Germinal center (tissue), 1 donor: ENCODE measurements at regions not wholly inside any gene's neighbourhood (a gene's known extent, or its start where the extent isn't known, plus 50 kb on each side); places are given as distances from the start of the nearest gene placed in this dataset.

Experiments
- DNase-seq: peaks from one replicate; pipeline ENCODE4 v3.0.0; 2012; ENCODE audit warnings: mixed read lengths, low spot score

DNA sequence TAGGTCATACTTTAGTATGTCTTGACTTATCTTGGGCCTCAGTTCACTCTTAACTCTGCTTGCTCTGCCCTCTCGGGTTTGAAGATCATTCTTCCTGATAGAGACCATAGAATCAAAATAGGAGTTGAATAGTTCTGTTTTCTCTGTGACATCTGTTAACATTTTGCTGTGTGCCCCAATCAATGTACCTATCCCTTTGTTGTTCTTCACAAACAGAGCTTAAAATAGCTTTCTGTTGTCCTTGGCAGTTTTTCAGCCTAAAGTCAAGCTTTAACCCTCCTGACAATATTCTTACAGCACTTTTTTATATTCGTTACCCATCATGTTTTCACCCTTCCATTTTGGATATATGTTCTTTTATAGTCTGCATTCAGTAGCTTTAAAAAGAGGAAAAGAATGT is 724.5 kb upstream of the FANCL start:
- DNase-seq, result no peak

DNA sequence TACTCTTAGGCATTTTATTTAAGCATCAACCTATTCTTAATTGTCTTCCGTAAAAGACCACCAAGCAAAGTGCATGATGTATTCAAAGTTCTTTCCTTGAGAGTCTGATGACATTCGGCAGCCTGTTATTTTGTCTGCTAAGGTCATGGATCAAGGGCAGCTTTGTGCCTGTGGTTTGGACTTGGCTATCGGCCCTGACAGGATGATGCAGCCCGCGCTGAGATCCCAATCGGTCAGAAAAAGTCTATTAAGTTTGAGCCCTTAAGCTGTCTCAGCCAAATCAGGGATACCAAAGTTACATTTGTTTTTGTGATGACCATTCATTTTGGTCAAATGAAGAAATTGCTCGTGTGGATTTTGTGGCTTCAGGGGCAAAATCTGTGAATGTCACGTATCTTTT is 718.9 kb upstream of the FANCL start:
- no peak for DNase-seq

DNA sequence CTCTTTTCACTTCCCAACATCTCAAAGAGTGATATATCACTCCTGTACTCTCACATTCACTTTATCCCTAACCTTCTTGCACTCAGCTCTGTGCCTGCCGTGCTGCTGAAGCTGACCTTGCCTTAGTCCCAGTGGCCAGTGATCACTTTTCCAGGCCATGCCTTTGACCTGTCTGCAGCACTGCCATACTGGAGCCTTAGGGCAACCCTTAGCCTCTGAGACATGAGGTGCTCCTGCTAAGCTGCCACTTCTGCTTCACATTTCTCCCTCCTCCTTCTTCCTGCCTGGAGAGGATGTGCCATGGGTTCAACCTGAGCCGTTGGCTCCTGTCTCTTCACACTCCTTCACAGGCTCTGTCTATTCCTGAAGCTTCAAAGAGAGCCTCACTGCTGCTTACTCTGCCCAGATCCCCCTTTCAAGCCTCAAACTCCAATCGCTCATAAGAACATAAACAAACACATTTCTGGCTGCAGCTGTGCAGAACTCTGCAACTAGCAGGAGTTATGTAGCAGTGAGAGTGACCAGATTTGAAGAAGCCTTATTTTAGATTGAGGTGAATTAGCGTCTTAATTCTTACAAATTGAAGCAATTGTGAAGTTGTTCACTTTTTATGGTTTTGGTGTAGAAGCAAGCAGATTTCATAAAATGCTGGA is 716.2 kb upstream of the FANCL start:
- no peak for DNase-seq

DNA sequence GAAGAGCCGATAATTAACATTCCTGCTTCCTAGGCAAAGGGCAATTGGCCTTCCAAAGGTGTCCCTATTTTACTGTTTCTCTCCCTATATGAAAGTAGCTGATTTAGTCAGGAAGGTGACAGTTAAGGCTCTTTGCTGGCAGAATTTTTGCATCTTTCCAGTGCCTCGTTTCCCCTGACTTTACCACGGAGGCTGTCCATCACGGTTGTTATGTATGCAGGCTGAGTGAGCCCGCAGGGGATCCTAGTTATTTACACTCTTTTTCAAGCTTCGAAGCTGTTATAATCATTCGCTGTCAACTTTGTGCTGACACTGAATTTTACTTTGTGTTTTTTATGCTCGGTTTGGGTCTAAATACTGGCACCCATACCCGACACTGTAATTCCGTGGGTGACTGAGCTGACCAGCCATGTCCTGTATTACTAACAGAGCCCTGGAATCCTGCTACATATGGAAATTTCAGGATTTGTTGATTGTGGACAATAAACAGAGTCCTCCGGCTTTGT is 713.8 kb upstream of the FANCL start:
- no peak for DNase-seq

DNA sequence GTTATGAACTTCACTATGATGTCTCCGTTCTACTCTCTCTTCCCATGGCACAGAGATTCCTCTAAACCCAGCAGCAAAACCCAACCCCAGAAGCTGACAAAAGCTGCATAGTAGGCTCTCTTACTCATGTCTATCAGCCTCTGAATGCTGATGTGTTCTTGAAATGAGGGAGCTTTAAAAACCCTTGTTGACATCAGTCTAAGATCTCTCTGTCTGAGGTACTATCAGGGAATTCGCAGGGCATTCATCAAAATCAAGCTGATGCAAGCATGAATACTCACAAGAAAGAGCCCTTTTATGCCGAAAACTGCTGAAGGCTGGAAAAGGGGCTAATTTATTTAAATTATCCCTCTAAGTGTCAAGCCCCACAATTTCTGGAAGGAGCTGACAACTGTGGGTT is 710.6 kb upstream of the FANCL start:
- no peak for DNase-seq

DNA sequence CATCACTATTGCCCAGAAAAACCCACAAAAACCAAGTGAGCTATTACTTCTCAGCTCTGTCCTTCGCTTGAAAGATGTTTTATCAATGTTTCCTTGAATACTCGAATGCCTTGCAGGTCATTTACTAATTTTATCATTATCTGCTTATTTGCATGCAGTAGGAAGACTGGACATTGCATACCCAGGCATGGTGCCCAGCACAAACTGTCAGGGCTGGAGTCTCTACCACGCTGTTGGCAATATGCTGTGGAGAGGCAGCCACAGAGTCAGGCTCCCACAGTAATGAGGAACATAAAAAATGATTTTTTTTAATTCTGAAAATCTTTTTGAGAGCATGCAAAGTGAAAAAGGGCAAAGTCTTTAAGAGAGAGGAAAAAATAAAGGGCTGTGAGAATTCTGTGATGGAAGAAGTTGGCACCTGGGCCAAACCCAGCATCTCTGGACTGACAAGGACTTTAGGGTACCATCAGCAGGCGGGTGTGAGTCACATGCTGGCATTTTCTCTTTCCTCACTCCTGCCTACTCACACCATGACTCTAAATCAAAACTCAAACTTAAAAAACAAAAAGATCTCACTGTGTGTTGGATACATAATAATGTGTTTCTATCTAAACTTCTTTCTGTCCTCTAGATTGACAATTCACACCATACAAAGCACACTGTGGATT is 709.8 kb upstream of the FANCL start:
- no peak for DNase-seq

DNA sequence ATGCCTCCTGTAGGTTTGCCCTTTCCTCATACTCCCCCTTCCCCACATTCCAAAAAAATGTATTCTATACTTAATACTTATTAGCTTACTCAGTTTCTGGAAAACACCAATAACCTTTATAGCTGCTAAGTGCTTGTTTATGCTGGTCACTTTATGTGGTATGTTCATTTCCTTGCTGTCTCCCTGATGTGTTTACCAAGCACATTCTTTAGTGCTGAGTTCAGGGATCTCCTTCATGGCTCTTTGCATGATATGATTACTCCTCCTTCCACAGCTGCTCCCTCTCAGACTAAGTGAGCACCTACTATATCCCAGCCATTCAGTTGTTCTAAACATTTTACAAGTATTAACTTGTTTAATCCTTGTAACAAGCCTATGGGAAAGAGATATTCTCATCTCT is 698.3 kb upstream of the FANCL start:
- no peak for DNase-seq

DNA sequence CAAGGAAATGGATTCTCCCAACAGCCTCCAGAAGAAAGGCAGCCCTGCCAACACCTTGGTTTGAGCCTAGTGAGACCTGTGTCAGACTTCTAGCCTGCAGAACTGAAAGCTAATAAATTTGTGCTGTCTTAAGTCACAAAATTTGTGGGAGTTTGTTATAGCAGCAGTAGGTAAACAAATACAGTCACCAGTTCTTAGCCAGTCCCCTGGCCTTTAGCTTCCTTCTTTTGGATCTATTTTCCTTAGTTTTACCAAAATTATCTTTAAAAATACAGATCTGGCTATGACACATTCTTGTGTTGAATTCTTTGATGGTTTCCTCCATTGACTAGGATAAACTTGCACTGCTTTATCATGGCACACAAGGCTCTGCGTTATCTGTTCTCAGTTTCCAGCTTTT is 697.9 kb upstream of the FANCL start:
- no peak for DNase-seq

DNA sequence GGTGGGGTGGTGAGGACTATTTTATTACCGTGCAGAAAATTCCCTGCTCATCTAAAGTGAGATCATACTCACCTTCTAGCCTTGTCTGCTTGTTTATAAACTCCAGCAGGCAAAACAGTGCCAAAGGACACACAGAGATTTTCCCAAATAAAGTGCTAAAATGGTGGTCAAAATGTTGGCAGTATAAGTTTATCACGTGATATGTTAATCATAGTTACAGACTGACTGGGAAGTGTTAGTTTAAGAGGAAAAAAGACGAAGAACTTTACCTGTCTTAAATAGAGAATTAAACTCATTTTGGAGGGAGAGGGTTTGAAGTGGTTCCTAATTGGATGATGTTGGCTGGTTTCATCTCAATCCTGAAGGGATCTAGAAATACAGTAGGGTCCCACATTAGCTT is 691.7 kb upstream of the FANCL start:
- no peak for DNase-seq

DNA sequence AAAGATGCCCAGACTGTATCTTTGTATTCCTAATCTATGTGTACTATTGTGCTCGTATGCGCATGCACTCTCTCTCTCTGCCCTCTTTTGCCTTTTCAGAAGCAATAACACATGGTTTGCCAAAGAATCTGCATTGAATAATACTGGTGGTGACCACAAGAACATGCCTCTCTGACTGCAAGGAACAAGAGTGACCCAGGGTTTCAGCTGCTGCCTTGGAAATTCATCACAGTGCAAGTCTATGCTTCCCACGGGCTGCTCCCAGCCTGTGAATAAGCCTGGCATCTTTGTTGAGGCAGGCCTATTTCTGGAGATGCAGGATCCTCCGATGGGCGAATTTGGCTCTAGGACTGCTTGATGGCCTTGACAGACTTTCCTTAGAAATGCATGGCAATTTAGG is 689.4 kb upstream of the FANCL start:
- no peak for DNase-seq

DNA sequence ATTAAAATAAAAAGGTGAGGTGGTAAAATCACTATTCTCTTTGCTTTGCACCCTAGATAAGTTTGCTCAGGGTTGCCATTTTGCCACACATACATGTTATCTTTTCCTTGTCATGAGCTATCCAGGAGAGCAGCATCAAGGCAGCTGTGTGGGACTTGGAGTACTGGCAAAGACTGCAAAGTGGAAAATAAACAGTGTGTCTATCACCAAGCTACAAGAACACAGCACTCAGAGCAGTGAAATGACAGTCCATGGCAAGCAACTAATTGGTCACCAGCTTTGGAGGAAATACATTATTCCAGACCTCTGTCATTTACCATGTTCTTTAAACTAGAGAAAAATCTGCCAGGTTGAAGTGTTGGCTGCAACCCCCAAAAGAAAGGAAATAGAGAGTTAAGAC is 687.8 kb upstream of the FANCL start:
- DNase-seq, result no peak

DNA sequence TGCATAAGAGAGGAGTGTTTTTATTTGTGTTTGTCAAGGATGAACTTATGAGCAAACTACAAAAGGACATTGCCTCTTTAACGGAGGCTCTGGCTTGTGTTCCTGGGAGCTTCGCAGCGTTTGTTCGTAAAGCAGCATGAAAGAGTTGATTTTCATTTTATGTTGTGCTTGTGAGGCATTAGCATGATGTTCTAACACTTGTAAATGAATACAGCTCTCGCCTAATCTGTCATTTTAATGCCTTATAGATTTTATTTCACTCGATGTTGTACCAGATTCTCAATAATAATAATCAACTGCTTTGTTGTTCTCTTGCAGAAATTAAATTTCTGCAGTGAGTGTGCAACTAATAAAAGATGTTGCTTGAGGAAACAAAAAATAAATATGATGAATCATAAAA is 687.3 kb upstream of the FANCL start:
- DNase-seq, result no peak

DNA sequence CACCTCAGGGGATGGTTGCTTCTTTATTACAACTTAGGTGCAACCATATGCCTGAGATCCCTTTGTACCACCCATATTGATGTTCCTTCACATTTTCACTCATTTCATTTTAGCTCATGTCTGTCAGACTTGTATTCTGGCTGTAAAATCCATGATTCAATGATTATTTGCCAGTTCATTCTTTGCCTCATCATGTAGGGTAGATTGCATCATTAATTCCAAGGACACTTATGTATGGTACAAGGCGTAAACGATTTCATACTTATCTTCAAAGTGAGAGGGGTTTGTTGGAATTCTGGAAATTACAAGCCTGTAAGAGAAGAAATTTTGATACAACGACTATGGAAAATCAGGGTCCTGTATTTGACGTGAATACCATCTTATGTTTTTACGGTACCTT is 685.0 kb upstream of the FANCL start:
- DNase-seq, result no peak

DNA sequence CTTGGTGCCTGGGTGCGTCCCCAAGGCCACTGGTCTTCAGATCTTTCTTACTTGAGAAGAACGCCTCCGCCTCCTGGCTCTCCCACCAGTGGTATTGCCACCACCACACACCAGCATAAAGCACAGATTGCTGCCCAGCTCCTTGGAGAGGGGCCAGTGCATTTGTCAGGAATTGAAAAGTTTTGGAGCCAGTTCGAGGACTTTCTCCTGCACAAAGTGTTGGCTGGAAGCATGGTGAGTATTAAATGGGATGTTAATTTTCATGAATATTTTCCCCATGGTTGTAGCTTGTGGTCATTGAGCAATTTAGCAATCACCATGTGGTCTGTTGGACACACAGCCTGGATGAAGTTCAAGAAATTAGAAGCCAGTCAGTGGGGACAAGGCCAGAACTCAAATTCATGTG is 684.6 kb upstream of the FANCL start:
- no peak for DNase-seq

DNA sequence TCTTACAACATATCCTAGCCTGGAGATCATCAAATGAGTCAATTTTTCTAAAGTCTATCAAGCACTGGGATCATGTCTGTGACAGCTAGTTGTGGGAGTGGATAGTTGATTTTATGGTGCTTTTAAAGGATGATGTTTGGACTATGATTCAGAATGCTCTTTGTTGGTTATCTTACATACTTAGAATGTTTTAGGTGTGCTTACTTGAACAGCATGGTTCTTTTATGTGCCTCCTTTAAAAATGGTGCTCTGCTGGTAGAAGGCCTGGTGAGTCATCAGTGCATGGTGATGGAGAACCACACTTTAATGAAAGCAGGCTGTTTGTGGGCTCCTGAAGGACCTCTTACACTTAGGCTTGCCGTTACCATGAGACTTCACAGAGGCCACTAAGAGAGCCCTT is 682.7 kb upstream of the FANCL start:
- no peak for DNase-seq

DNA sequence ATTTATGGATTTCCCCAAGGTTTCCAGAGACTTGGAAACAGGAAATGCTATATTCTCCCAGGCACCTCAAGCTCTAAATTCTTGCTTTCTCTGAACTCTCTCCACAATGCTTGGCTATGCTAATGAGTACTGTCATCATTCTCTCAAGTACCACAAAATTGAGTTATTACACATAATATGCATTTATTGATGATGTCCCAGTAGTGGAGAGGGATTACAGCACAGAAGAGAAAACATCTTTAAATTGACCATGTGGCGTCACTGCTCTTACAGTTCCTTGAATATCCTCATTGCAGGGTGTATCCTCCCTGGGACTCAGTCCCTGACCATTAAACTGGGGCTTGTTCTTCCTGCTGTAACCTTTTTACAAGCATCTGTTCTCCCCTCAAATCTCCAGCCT is 681.1 kb upstream of the FANCL start:
- DNase-seq, result no peak

DNA sequence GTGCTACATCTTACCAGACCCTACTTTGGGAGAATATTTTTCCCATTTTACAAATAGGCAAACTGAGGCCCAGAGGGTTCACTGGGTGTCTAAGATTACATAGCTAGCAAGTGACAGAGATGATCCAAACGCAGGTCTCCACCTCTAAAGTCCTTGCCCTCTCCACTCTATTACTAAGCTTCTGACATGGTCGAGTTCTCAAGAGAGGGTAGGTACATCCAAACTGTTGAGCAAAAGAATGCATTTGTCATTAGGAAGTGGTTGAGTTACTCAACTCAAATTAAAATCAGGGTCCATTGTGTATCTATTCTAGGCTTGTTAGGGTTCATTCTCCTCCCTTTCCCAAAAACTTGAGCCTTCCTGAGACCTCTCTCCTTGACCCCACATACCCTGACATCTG is 680.6 kb upstream of the FANCL start:
- no peak for DNase-seq

DNA sequence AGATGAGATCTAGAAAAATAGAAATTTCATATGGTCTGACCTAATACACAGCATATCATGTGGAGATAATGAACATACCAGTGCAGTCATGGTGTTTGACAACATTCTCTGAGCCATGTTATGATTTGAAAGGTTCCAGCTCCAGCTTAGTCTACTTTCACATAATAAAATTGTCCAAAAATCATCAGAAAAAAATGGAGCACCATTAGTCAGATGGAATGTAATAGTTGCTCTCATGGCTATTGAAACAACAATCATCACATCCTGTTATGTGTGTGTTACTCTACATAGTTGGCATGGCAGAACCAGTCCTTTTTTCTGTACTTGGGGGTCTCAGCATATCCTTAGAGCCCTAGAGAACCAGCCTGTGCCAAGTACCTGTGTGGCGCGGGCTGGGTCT is 678.9 kb upstream of the FANCL start:
- no peak for DNase-seq

DNA sequence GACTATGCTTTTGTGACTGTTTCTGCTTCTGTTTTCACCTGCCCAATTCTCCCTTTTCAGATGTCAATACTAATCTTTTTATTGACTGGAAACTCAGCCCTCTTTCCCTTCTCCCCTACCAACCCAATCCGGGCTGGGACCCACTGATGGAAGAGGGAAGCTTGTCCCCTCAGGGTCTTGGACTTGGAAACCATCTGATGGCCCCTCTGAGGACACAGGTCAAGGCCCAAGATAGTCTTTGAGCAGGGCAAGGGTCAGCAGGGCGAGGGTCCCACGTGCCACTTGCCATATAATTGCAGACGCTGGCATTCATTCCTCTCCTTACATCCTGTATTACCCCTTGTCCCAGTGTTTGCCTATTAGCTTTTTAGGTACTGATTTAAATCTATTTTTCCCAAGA is 678.2 kb upstream of the FANCL start:
- DNase-seq, result no peak

DNA sequence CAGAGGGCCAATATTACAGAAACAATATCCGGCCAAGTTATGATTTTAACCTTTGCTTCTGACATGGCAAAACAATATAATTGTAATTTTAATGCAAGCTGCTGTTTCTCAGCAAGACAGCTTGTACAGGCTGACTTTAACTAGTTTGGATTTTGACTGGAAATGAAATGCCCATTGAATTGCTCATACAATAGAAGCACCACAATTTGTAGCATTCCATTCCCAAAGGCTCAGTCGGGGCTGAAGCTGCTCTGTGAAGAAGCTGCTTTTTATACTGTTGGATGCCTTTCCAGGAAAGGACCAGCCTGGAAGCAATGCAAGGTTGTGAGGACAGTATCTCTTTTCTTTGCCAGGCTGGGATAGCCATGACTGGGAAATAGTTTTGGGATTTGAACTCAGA is 677.0 kb upstream of the FANCL start:
- DNase-seq, result no peak

DNA sequence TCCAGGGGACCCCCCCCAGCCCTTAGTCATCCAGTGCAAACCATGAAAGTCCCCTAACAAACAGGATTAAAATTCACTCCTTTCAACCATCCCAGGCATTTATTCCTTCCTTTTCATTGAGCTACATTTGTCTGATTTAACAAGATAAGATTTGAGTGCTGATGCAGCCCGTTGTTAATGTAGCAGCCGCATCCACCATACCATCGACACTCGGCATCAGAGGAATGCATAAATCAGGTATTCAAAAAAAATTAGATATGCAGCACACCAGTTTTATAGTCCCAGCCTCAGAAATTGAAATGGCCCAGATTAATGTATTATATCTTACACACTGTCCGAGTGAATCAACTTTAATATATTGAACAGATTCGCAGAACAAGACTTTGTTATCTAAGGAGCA is 676.5 kb upstream of the FANCL start:
- DNase-seq, result no peak

DNA sequence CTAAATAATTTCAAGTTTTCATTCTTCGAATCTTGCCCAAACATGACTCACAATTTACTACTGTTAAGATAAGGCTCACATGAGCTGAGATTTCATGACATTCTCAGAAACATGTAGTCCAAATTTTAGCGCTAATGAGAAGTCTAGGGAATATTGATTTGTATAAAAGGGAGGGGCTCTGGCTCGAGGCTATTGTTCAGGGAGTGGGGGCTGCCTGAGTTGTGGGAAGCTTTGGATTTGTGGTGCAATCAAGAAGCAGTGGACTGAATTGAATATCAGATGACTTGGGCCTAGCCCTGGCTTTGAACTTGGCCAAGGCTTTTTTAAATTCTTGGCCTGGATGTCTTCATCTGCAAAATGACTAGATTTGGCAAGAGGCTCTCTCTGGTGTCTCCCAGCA is 674.9 kb upstream of the FANCL start:
- DNase-seq, result no peak

DNA sequence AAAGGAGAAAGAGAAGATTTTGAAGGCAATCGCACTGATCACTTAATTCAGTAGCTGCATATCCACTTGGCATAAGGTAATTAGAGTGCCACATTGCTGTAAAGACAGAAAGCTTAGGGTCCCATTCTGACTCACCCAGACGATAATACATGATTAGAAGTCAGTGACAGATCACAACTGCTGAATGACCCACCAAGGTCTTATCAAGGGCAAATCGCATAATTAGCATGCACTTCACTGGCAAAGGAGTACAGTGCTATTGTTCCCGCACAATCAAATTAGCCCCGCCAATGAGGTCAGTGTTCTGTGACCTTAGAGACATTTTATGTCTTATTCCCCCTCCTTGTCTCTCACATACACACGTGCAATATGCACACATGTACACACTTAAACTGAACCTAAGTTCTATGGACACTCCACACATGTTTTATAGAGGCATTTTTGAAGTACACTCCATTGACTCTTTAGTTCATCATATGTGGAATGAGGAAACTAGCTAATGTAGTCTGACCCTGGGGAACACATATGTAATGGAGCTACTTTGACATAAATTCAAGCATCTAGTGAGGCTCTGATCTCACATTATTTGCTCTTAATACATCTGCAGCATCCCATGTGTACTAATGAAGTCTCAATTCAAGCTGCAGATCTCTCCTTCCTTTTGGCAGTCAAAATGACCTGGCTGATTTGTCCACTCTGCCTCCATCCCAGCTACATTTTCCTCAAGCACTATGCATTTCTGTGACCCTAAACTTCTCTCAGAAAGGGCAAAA is 673.8 kb upstream of the FANCL start:
- DNase-seq, result no peak
